OCI-LY7 (cell line): ENCODE measurements at regions not wholly inside any gene's neighbourhood (a gene's known extent, or its start where the extent isn't known, plus 50 kb on each side); places are given as distances from the start of the nearest gene placed in this dataset.
A peak's percentile ranks its signal among the peaks of the same experiment; 100 is the strongest.

Experiments
- BruUV-seq: library from RNA; stranded (reverse); fragments of 400-500 nt; replicated peaks from 2 replicates; lab custom pipeline; 2021; lab: Mats Ljungman, UMichigan
- CTCF ChIA-PET: fragments of 300-600 bp; sonication (Branson Sonifier 250); formaldehyde crosslinking; loops from one replicate; lab custom pipeline; 2022; ENCODE audit warnings: antibody characterized with exemption; ENCODE audit not compliant: unreplicated experiment; lab: Charles Lee
- POLR2A ChIA-PET: fragments of 300-600 bp; sonication (Branson Sonifier 250); formaldehyde crosslinking; loops from one replicate; lab custom pipeline; 2022; ENCODE audit warnings: antibody characterized with exemption; lab: Charles Lee
- DNase-seq: peaks from one replicate; pipeline ENCODE4 v3.0.0-alpha.2; 2015; ENCODE audit warnings: low spot score
- H2AFZ ChIP-seq: fragments of 200-600 bp; sonication (generic), shearing (Covaris generic); 2 replicates; pipeline ENCODE4 v1.6.1; 2014; ENCODE audit warnings: mild to moderate bottlenecking, antibody characterized with exemption, low read length, moderate library complexity
- H3K27ac ChIP-seq: fragments of 200-600 bp; sonication (generic); 2 replicates; pipeline ENCODE4 v1.5.1; 2014; ENCODE audit warnings: mixed run types, low read depth, mild to moderate bottlenecking, moderate library complexity, low read length, inconsistent platforms; ENCODE audit not compliant: poor library complexity, severe bottlenecking
- H3K36me3 ChIP-seq: fragments of 200-600 bp; sonication (generic); 2 replicates; pipeline ENCODE4 v1.6.1; 2014; ENCODE audit warnings: mild to moderate bottlenecking, antibody characterized with exemption, low read length, moderate library complexity, mixed read lengths; ENCODE audit not compliant: insufficient read depth
- H3K4me1 ChIP-seq: fragments of 200-600 bp; sonication (generic); 2 replicates; pipeline ENCODE4 v1.5.1; 2014; ENCODE audit warnings: mild to moderate bottlenecking, low read length; ENCODE audit not compliant: insufficient read depth, poor library complexity, severe bottlenecking
- H3K4me2 ChIP-seq: fragments of 200-600 bp; sonication (generic); 2 replicates; pipeline ENCODE4 v1.6.1; 2014; ENCODE audit warnings: mild to moderate bottlenecking, low read length
- H3K4me3 ChIP-seq: fragments of 200-600 bp; sonication (generic); 2 replicates; pipeline ENCODE4 v1.5.1; 2014; ENCODE audit warnings: mild to moderate bottlenecking, low read depth, low read length; ENCODE audit not compliant: poor library complexity, severe bottlenecking
- H3K79me2 ChIP-seq: fragments of 200-600 bp; sonication (generic); 2 replicates; pipeline ENCODE4 v1.6.1; 2016; ENCODE audit warnings: low read depth, mild to moderate bottlenecking, low read length, moderate library complexity, mixed read lengths; ENCODE audit not compliant: insufficient read depth
- H3K9me2 ChIP-seq: fragments of 200-600 bp; sonication (generic); 2 replicates; pipeline ENCODE4 v1.6.1; 2016; ENCODE audit warnings: mild to moderate bottlenecking, low read length, mixed read lengths; ENCODE audit not compliant: insufficient read depth
- H3K9me3 ChIP-seq: fragments of 200-600 bp; sonication (generic); 2 replicates; pipeline ENCODE4 v1.6.1; 2014; ENCODE audit warnings: mild to moderate bottlenecking, mixed run types, low read length, mixed read lengths
- H4K20me1 ChIP-seq: fragments of 200-600 bp; sonication (generic); 2 replicates; pipeline ENCODE4 v1.6.1; 2014; ENCODE audit warnings: mild to moderate bottlenecking, antibody characterized with exemption, low read length, moderate library complexity, mixed read lengths; ENCODE audit not compliant: insufficient read depth
- EZH2phosphoT487 ChIP-seq: fragments of 200-600 bp; sonication (generic); IDR thresholded peaks from 2 replicates; pipeline ENCODE4 v1.6.1; 2018; ENCODE audit warnings: low read depth, borderline replicate concordance, mild to moderate bottlenecking, mixed run types, antibody characterized with exemption, low read length, moderate library complexity, mixed read lengths
- intact Hi-C: fragments of 100-400 bp; cut with micrococcal nuclease; formaldehyde crosslinking; loops from one replicate; pipeline ENCODE4 v1.10.0; 2022; ENCODE audit not compliant: unreplicated experiment
- TF ChIP-seq, protein P1 (sequence below): fragments of 200-600 bp; sonication (generic); conservative IDR thresholded peaks from 2 replicates; pipeline ENCODE4 v1.5.1; 2014; ENCODE audit warnings: mild to moderate bottlenecking, antibody characterized with exemption, low read length, moderate library complexity, mixed read lengths

DNA sequence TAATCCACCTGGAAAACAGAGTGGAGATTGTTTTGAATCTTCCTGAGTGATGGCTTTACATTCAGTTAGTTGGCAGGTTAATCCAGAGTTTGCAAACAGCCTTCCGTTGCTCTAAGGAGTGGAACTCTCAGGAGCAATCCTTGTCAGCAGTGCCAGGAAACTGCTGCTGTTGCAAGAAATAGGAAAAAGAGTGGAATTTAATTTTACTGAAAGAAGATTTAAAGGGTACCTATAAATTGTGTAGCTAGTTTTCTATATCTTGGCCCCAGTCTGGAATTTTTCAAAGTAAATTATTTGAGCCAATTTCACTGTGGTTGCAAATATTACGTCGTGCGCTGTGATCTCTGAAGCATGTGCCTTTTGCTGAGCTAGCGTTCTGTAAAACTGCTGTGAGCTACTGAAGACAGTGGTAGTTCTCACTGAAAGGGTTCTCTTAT, 55.5 kb upstream of the SLC5A12 start:
- intact Hi-C loops, result loop anchor here (5.0 kb wide), 1 partner anchor 135 kb away; no protein-coding TSS in a partner anchor
- Histone ChIP-seq H2AFZ (peak overlapping the region; percentile 62), H3K36me3 (no peaks in the 10 kb centered on the region), H4K20me1 (no peaks in the 10 kb centered on the region), H3K4me1 (peaks cover 30% of the 10 kb centered on the region), H3K9me2 (no peaks in the 10 kb centered on the region), H3K27ac (peak overlapping the region; percentile 49), H3K9me3 (no peaks in the 10 kb centered on the region; the same call in 1 of the 2 replicates), H3K79me2 (no peaks in the 10 kb centered on the region), H3K4me2 (peak overlapping the region; percentile 58), H3K4me3 (no peak overlapping the region)
- no peak for DNase-seq
- BruUV-seq, result no TSS peak
- ChIA-PET POLR2A (interaction anchor here (0.7 to 1.9 kb wide), 8 partner anchors 9 to 262 kb away, joined by 3 to 7 read pairs (median 4); no protein-coding TSS in a partner anchor), CTCF (interaction anchor here (2.0 kb wide), 1 partner anchor 40 kb away, joined by 4 read pairs; no protein-coding TSS in a partner anchor)
- no peak for TF ChIP-seq EZH2phosphoT487
- TF ChIP-seq, protein P1, sequence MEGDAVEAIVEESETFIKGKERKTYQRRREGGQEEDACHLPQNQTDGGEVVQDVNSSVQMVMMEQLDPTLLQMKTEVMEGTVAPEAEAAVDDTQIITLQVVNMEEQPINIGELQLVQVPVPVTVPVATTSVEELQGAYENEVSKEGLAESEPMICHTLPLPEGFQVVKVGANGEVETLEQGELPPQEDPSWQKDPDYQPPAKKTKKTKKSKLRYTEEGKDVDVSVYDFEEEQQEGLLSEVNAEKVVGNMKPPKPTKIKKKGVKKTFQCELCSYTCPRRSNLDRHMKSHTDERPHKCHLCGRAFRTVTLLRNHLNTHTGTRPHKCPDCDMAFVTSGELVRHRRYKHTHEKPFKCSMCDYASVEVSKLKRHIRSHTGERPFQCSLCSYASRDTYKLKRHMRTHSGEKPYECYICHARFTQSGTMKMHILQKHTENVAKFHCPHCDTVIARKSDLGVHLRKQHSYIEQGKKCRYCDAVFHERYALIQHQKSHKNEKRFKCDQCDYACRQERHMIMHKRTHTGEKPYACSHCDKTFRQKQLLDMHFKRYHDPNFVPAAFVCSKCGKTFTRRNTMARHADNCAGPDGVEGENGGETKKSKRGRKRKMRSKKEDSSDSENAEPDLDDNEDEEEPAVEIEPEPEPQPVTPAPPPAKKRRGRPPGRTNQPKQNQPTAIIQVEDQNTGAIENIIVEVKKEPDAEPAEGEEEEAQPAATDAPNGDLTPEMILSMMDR, result no peak

DNA sequence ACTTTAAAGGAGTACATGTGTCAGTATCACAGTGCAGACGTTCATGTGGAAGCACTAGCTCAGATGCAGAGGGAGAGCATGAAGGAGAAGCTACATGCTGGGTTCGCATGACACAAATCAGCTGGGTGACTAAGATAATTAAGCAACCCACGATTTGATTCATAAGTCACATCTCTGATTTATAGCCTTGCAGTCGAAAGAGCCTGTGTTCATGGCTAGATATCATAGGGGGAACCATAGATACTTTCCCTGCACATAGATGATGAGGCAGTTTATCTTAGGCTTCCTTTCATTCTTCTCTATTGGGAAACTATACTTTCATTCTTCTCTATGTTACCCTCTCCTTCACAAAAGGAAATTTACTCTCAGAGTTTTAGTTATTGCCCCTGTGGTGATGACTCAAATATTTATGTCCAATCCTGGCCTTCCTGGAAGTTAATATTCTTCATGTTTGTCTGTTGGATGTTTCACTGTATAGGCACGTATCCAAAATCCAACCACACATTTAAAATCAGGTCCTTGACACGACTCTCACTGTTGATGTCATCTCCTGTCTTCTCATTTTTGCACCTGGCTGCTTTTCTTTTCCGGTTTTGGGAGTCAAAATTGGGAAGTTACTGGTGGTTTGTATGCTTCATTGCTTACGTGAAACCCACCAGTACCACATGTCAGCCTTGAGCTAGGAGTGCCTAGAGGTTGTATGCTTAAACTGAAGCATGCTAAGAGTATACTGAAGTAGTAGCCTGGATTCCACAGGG, 56.3 kb upstream of the SLC5A12 start:
- Histone ChIP-seq H2AFZ (peak overlapping the region; percentile 62), H3K4me3 (no peak overlapping the region), H3K27ac (peak overlapping the region; percentile 49), H3K36me3 (no peaks in the 10 kb centered on the region), H3K4me1 (peaks cover 30% of the 10 kb centered on the region), H3K9me3 (no peaks in the 10 kb centered on the region; the same call in 1 of the 2 replicates), H3K4me2 (peak overlapping the region; percentile 58), H3K9me2 (no peaks in the 10 kb centered on the region), H3K79me2 (no peaks in the 10 kb centered on the region), H4K20me1 (no peaks in the 10 kb centered on the region)
- intact Hi-C loops, result loop anchor here (5.0 kb wide), 1 partner anchor 134 kb away; no protein-coding TSS in a partner anchor
- ChIA-PET CTCF (interaction anchor here (0.5 to 2.0 kb wide), 2 partner anchors 39 to 709 kb away, joined by 4 read pairs; no protein-coding TSS in a partner anchor), POLR2A (interaction anchor here (0.6 to 1.9 kb wide), 7 partner anchors 10 to 481 kb away, joined by 3 to 7 read pairs (median 4); no protein-coding TSS in a partner anchor)
- TF ChIP-seq EZH2phosphoT487, result no peak
- TF ChIP-seq, protein P1, result no peak
- peak; percentile 60 for DNase-seq
- BruUV-seq, result no TSS peak
